Erythroblast (primary cell): ENCODE measurements at regions not wholly inside any gene's neighbourhood (a gene's known extent, or its start where the extent isn't known, plus 50 kb on each side); places are given as distances from the start of the nearest gene placed in this dataset.

Experiments used
- DNase-seq, 2 experiments: peaks; one replicate each; lab custom pipeline; 2025; lab: John Stamatoyannopoulos, UW
- GATA1 ChIP-seq: IDR thresholded peaks from 2 replicates; pipeline ENCODE4 v1.6.1; 2011; ENCODE audit warnings: low read depth, mild to moderate bottlenecking, control low read depth, low read length, moderate library complexity
- POLR2A ChIP-seq: IDR thresholded peaks from 2 replicates; pipeline ENCODE4 v1.6.1; 2011; ENCODE audit warnings: mild to moderate bottlenecking, low read length

- DNase-seq = no peak
- TF ChIP-seq GATA1 = no peak
- no peak for TF ChIP-seq POLR2A
Measured at GRCh38 chr7:46636022-46636421, 715.0 kb upstream of the IGFBP3 start.

- TF ChIP-seq GATA1 (no peak), POLR2A (no peak)
- DNase-seq = no peak
Measured at GRCh38 chr7:46633630-46634240, 712.7 kb upstream of the IGFBP3 start.

GRCh38 chr7:46633200-46633599 lies 712.1 kb upstream of the IGFBP3 start:
- no peak for TF ChIP-seq GATA1
- no peak for TF ChIP-seq POLR2A
- DNase-seq = no peak

- no peak for TF ChIP-seq GATA1
- no peak for TF ChIP-seq POLR2A
- DNase-seq = no peak
Measured at GRCh38 chr7:46630031-46630430, 709.0 kb upstream of the IGFBP3 start.

GRCh38 chr7:46628389-46628788 lies 707.3 kb upstream of the IGFBP3 start:
- TF ChIP-seq GATA1 (no peak), POLR2A (no peak)
- DNase-seq = no peak

- TF ChIP-seq POLR2A (no peak), GATA1 (no peak)
- no peak for DNase-seq
Measured at GRCh38 chr7:46626691-46627310, 705.7 kb upstream of the IGFBP3 start.

- no peak for TF ChIP-seq POLR2A
- TF ChIP-seq GATA1 = no peak
- DNase-seq = no peak
Measured at GRCh38 chr7:46626261-46626660, 705.2 kb upstream of the IGFBP3 start.

GRCh38 chr7:46625032-46625431 lies 704.0 kb upstream of the IGFBP3 start:
- TF ChIP-seq GATA1 (no peak), POLR2A (no peak)
- DNase-seq = no peak

GRCh38 chr7:46622251-46622650 lies 701.2 kb upstream of the IGFBP3 start:
- DNase-seq = no peak
- no peak for TF ChIP-seq POLR2A
- no peak for TF ChIP-seq GATA1

GRCh38 chr7:46619723-46620310 lies 698.7 kb upstream of the IGFBP3 start:
- no peak for DNase-seq
- TF ChIP-seq GATA1 (no peak), POLR2A (no peak)

GRCh38 chr7:46616636-46617035 lies 695.6 kb upstream of the IGFBP3 start:
- TF ChIP-seq GATA1 (no peak), POLR2A (no peak)
- DNase-seq = no peak

GRCh38 chr7:46613551-46613950 lies 692.5 kb upstream of the IGFBP3 start:
- TF ChIP-seq GATA1 (no peak), POLR2A (no peak)
- DNase-seq = no peak

- no peak for DNase-seq
- TF ChIP-seq GATA1 = no peak
- no peak for TF ChIP-seq POLR2A
Measured at GRCh38 chr7:46613116-46613515, 692.0 kb upstream of the IGFBP3 start.

GRCh38 chr7:46611508-46611907 lies 690.4 kb upstream of the IGFBP3 start:
- TF ChIP-seq GATA1 = no peak
- no peak for TF ChIP-seq POLR2A

More at GRCh38 chr7:46611508-46611907, 690.4 kb upstream of the IGFBP3 start:
- no peak for DNase-seq
